IPS-NIHi7 (cell line): ENCODE measurements at regions not wholly inside any gene's neighbourhood (a gene's known extent, or its start where the extent isn't known, plus 50 kb on each side); places are given as distances from the start of the nearest gene placed in this dataset.
"Not testable (repeated sequence)": the region's sequence is repeated elsewhere in the genome, so short reads cannot be mapped to it uniquely, and the experiment has no call there.

ENCODE experiments used
- DNase-seq: peaks from one replicate; pipeline ENCODE4 v3.0.0; 2012; ENCODE audit warnings: mixed read lengths; ENCODE audit errors: extremely low spot score

DNA sequence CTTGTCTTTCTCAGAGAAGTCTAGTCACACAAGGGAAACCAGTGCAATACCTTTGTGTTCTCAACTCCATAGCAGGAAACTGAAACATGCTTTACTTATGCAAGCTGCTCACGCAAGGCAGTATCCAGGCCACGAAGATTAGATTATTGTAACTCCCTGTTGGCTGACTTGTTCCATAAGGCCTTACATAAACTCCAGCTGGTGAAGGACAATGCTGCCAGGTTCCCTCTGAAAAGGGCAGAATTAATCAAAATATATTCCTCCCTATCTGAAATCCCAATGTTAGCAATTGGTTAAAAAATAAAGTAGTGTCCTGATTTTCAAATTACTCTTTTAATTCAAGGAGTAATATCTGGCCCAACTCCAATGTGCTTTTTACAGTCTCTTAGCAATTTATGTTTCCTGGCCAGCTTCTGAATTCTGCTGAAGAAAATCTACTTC, 966.6 kb downstream of the HACE1 start:
- no peak for DNase-seq

DNA sequence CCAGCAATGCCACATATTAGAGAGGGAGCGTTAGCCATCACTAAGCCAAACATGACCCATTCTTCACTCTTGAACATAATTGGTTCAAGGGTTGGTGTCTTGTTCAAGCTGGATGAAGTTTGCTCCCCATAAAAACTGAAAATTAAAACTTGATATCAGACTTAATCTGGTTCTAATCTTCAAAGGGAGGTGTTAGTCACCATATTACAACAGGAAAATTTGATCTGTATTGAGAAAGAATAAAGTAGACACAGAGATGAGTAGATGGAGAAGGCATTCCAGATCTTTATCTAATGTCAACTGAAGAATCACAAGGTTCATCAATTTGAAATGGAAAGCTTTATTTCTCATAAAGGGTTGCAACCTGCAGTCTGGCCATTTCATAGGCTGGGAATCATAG, 972.8 kb downstream of the HACE1 start:
- no peak for DNase-seq

DNA sequence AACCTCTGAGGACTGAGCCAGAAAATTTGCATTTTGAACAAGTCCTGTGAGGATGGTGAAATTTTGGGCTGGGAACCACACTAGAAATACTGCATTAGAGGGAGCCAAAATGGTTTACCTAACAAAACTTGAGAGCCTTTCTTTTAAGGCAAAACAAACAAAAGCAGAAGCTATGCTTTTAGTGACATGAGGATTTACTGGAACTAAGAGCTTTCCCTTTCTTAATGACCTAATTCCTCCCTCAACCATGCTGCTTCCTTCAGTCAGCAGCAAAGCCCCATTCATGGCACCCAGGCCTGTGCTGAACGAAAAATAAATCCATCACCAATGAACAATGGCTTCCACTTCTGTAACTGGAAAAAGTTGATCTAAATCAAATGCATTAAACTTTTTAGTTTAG, 974.3 kb downstream of the HACE1 start:
- no peak for DNase-seq

DNA sequence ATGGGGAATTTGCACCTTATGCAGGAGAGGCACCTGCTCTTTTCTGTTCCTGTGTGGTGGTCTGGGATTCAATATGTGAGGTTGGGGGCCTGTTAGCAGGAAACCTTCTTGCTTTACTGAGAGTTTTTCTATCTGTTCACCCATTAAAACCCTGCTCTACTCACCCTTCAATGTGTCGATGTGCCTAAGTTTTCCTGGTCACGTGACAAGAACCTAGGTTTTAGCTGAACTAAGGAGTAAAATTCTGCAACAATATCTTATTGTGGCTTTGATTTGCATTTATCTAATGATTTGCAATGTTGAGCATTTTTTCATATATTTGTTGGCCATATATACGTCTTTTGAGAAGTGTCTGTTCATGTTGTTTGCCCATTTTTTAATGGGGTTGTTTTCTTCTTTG, 979.9 kb downstream of the HACE1 start:
- no peak for DNase-seq

DNA sequence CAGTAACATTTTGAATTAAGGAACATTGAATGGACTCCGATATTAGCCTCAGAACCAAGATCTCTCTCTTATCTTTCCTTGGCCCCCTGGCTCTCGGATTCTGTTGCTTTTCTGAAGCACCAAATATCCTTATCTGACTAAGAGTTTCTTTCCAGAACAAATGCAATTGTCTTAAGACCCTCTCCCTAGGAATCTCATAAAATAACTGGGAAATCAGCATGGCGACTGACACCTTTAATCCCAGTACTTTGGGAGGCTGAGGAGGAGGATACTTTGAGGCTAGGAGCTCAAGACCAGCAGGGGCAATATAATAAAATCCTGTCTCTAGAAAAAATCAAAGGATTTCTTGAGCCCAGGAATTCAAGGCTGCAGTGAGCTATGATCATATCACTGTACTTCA, 984.5 kb downstream of the HACE1 start:
- no peak for DNase-seq

DNA sequence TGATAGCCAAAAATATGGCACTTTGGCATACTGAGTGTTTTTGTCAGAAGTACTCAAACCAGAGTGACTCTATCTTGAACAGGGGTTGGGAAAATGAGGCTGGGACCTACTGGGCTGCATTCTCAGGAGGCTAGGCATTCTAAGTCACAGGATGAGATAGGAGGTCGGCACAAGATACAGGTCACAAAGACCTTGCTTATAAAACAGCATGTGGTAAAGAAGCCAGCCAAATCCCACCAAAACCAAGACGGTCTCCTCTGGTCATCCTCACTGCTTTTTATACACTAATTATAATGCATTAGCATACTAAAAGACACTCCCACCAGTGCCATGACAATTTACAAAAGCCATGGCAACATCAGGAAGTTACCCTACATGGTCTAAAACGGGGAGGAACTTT, 985.1 kb downstream of the HACE1 start:
- no peak for DNase-seq

DNA sequence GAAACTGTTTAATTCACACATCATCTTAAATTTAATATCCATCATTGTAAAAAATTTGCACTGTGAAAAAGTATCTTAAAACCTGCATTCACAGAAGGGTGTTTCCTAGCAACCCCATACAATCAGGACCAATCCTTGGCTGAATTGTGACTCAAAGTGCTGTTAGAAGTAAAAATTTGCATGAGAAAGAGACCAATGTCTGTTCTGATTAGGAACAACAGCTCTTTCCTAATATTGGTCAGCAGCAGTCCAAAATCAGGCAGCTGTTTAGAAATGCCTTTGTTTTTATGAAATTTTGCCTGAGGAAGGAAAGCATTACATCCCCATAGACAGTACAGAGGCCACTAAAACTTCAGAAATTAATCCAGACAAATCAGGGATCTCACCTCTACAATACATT, 987.0 kb downstream of the HACE1 start:
- peak; percentile 30 for DNase-seq

DNA sequence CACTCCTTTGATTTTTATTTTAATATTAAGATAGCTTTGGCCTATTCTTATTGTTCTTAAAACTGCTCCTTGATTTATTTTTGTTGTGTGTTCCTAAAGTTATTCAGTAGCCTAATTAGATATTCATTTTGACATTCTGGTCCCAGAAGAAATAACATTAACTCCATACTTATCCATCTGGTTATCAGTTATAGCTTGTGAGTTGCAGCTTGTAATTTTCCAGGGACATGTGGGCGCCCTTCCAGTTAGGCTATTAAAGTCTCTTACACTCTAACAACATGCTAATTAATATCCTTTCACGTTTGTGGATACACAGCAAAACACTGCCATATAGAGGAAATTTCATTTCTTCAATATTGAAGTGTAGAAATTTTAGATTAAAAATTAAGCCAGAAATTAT, 987.5 kb downstream of the HACE1 start:
- no peak for DNase-seq

DNA sequence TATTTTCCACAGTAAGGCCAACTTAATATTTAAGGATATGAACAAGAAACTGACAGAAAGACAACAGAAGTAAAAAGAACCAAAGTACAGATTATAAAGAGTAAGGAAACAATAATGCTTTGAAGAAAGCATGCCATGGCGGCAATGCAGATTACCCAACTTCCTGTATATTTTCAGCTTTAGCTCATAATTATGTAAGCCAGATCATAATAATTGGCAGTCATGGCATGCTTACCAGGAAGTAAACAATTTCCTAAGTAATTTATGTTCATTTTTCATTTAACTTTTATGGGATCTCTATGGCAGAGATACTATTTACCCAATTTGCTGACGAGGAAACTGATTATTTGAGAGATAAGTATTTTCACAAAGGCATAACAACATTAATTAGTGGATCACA, 988.7 kb downstream of the HACE1 start:
- DNase-seq, result no peak

DNA sequence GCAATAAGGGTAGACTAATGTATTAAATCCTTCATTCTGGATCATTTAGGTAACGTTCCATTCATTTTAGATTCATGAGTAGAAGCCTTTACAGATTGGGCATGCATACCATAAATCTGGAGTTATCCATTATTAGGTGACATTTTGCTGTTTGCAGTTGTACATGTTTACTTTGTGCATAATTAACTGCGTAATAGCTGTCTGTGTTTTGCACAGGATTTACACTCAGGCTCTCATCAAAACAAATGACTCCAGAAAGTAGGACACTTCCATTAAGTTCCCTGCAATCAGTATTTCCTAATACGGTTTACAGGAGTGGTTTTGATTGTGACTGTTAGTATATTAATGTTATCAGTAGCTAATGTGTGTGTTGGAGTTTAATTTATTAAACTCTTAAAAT, 997.4 kb downstream of the HACE1 start:
- DNase-seq, result no peak

DNA sequence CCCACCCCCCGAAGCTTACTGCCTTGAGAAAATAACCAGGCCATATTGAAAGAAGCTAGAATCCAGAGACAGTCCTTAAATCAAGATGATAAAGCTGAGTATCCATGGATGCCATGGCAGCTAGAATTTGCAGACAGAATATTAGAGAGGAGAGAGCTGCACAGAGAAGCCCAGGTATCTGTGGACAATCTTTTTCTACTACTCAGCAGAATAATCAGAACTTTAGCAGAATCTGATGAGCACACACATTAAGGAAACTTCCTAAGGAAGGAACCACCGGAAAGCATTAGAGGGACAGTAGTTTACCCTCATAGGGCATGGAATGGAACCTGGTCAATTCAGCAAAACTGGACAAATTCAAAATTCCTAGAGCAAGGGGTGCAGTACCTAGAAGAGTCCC, 1001.7 kb downstream of the HACE1 start:
- DNase-seq, result no peak

DNA sequence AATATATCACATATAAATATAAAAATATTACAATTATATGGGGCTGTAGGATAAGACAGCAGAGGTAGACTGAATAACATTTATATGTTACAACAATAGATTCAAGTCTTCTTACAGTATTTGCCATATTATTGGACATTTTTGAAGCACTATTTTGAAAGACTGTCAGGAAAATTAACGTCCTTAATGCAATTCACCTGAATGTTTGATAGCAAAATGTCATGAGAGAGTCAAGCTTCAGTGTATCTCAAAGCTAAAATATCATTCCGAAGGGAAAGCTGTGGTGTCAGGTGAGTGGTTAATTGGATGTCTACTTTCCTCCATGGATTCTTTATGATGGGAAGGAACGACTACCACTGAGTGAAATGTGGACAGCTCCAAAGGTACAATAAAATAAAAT, 1004.0 kb downstream of the HACE1 start:
- no peak for DNase-seq

DNA sequence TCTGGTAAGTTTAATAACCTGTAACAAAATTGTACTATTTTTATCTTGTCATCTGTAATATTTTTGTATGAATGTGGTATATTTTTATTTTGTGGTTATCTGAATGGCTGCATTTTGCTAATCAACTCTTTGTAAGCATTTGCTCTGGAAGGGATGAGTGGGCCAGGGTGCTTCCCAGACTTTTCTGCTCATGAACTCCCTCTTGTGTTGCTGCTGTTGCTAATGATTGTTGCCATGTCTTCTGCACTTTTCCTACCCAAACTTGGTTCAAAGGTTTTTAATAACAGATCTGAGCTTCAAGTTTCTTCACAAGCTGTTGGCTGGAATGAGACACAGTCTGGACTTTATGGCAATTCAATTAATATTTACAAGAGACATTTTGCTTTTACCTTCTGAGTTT, 1005.7 kb downstream of the HACE1 start:
- peak; percentile 19 for DNase-seq

DNA sequence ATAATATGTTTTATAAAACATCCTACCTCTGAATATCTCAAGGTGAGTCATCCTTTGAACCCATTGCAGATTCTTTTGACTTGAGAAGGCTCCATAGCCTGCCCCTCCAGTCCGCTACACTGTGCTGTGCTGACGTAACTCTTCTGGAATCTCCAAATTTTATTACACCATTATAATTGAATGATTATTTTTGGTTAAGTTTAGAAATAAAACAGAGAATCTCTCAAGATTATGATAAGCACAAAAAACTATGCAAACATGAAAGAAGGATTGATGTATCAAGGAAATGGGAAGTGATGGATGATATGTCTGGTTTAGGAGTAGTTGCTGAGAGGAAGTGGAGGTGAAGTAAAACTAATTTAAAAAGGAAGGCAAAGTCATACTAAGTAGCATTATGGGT, 1021.3 kb downstream of the HACE1 start:
- DNase-seq, result no peak

DNA sequence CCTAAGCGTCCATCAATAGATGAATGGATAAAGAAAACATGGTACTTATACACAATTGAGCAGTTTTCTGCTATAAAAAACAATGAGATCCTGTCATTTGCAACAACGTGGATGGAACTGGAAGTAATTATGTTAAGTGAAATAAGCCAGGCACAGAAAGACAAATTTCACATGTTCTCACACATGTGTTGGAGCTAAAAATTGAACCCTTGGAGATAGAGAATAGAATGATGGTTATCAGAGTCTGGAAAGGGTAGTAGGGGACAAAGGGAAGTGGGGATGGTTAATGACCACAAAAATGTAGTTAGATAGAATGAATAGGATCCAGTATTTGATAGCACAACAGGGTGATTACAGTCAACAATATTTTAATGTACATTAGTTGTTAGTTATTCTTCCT, 1033.5 kb downstream of the HACE1 start:
- no peak for DNase-seq

DNA sequence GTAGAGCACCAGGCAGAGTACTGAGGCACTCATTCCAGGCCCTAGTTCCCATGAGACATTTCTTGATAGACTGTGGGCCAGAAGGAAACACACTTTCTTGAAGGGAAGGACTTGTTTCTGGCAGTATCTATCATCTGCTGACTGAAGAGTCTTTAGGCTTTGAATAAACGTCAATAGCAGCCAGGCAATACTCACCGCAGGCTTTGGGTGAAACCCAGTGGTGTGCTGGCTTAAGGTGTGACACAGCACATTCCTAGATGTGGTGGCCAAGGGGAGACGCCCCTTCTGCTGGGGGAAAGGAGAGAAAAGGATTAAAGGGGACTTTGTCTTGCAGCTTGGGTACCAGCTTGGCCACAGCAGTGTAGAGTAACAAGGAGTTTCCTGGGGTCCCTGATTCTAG, 1039.6 kb downstream of the HACE1 start:
- DNase-seq, result no peak

DNA sequence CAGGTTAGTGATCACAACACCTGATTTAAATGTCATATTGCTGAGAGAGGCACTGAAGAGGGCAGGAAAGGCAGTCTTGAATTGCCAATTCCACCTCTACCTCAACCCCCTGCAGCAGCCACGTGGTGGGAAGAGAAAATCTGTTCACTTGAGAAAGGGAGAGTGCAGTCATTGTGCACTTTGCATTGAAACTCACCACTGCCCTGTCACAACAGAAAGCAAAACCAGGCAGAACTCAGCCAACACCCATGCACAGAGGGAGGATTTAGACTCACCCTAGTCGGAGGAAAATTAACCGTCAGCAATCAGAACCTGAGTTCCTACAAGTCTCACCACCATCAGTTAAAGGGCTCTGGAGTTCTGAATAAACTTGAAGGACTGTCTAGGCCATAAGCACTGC, 1040.2 kb downstream of the HACE1 start:
- no peak for DNase-seq

DNA sequence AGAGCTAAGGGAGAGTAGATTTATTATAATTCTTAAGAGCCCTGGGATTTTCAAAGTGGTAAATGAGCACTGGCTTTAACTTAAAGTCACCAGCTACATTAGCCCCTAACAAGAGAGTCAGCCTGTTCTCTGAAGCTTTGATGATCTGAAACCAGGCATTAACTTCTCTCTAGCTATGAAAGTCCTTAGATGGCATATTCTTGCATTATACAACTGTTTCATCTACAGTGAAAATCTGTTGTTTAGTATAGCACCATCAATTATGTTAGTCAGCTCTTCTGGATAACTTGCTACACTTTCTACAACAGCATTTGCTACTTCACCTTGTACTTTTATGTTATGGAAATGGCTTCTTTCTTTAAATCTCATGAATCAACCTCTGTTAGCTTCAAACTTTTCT, 1046.7 kb downstream of the HACE1 start:
- DNase-seq, result no peak

DNA sequence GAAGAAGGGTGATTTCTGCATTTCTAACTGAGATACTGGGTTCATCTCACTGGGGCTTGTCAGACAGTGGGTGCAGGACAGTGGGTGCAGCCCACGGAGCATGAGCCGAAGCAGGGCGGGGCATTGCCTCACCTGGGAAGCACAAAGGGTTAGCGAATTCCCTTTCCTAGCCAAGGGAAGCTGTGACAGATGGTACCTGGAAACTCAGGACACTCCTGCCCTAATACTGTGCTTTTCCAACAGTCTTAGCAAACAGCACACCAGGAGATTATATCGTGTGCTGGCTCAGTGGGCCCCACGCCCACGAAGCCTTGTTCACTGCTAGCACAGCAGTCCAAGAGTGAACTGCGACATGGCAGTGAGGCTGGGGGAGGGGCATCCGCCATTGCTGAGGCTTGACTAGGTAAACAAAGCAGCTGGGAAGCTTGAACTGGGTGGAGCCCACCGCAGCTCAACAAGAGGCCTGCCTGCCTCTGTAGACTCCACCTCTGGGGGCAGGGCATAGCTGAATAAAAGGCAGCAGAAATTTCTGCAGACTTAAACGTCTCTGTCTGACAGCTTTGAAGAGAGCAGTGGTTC, 1057.7 kb downstream of the HACE1 start:
- not testable (repeated sequence) for DNase-seq

DNA sequence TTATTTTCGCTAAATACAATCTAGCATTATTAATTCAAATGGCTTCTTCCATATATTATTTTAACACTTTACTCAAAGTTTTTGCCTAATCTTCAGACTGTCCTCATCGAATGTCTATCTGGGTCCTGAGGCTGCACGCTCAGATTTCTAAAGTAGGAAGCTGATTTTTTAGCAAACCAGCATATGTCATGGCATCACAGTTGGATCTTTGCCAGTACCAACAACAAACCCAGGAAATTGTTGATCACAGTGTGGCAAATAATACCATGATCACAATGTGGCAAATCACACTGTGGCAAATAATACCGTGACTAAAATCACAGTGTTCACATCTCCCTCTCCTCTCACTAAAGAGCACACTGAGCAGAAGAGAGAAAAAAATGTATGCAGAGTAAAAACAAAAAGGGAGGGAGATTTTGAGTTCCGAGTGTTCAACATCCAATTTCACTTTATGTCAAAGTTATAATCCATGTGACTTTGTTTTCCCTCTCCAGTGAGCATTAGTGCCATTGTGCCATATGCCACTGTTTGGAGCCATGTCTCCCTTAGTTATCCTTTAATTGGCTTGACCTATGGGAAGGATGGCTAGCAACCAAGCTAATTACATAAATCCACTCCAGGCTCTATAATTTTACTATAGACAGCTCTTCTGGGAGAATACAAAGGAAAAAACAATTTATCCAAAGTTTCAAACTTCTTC, 1059.6 kb downstream of the HACE1 start:
- no peak for DNase-seq

DNA sequence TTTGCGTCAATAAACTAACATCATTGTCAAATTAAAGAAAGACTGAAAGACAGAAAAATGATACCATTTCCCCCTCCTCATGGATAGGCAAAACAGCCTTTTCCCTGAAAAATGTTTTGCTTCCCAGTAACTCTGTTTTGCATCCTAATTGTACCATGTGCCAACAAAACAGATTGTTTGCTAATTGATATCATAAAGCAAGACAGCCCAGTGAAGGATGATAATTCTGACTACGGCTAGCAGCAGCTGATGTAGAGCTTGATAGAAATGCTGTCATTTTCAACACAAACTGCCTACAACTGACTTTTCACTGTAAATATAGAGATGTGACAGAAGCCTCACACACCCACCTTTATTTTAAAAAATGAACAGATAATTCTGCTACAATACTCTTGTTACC, 1061.6 kb downstream of the HACE1 start:
- DNase-seq, result no peak

DNA sequence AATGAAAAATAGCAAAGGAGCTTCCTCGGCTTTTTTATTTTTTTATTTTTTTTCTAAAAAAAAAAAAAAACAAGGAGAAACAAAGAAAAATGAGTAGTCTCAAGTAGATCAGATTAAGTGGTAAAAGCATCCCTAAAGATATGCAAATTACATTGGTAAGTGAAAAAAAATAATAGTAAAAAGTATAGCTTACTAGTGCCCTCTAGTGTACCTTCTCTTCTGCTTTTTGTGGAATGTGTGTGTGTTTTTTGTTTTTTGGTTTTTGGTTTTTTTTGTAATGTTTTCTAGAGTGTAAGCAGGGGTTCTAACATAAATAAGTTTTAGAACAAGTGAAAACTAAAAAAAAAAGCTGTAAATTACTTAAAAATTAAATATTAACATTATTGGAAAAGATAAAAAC, 1062.0 kb downstream of the HACE1 start:
- DNase-seq, result no peak

DNA sequence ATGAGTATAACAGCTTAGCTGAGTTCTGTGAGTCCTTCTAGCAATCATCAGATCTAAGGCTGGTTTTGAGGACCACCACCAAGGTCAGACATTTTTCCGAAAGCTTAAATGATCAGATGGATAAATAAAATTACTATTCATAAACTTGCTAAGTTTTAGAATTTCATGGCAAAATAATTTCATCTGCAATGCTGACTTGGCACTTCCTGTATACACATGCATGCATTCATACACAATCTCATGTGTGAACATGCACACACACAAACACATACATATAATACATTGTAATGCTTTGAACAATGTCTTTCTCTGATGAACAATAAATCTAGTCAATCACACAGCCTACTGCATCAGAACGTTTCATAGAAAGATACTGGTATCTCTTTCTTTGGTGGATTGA, 1068.3 kb downstream of the HACE1 start:
- DNase-seq, result no peak

DNA sequence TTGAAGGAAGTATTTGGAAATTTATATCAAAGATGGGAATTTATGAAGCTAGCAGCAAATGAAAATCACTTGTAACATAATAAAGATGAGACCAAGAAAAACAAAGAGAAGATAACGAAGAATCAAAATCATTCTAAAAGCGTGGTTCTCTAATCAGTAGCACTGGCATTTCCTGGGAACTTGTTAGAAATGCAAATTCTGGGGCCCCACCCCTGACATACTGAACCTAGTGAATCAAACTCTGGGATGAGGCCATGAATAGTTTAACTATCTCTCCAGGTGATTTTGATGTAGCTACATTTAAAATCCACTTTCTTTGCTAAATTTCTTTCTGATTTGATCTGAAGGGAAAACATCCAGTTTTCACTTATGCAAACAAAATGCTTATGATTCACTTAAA, 1075.6 kb downstream of the HACE1 start:
- no peak for DNase-seq
